ENCODE measurements at regions not wholly inside any gene's neighbourhood (a gene's known extent, or its start where the extent isn't known, plus 50 kb on each side); places are given as distances from the start of the nearest gene placed in this dataset.

DNA sequence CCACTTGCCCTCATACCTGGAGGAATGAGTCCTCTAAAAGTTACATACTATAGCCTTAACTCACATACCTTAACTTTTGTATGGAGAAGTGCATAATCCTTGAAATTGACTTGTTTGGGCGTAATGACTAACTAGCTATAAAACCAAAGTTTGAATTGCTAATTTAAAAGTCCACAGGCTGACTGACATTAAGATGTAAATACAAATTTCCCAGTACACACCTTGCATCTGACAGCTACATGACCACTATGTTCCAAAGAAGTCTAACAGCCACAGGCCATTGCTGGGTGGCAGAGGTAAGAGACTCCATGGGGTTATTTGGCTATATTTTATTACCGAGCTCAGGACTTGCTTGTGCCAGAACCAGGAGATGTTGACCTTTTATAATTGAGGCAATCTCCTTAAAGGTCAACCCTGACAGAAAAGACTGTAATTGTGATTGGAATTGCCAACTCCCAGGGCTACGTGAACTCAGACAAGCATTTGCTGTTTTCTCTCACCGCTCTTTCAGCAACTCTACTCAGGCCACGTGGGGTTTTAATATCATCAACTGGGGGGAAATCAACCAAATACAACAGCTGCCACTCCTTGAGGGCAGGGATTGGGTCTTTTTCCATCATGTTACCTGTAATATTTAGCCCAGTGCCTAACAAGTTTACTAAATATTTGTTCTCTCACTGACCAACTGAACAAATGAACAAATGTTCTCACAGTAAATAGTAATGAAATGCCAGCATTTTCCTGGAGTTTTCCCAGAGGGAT is 139.9 kb downstream of the SEMA6D start:
- no peaks in the 10 kb centered on the region for H3K27me3 ChIP-seq
- WGBS, 2 donors (ENCODE audit: low coverage in 1 of 2) = 83 to 93% methylated on average over 2 to 5 of the region's 5 CpGs
- no peak overlapping the region for H3K27ac ChIP-seq
- no peaks in the 10 kb centered on the region for H3K36me3 ChIP-seq
- no peak overlapping the region for H3K4me3 ChIP-seq
- no peaks in the 10 kb centered on the region for H3K4me1 ChIP-seq
- TF ChIP-seq POLR2AphosphoS5 (IDR thresholded peaks at IDR 0.05) (no peak), POLR2A (IDR thresholded peaks at IDR 0.05) (no peak), EP300 (IDR thresholded peaks at IDR 0.05) (no peak)
- TF ChIP-seq, protein P1, sequence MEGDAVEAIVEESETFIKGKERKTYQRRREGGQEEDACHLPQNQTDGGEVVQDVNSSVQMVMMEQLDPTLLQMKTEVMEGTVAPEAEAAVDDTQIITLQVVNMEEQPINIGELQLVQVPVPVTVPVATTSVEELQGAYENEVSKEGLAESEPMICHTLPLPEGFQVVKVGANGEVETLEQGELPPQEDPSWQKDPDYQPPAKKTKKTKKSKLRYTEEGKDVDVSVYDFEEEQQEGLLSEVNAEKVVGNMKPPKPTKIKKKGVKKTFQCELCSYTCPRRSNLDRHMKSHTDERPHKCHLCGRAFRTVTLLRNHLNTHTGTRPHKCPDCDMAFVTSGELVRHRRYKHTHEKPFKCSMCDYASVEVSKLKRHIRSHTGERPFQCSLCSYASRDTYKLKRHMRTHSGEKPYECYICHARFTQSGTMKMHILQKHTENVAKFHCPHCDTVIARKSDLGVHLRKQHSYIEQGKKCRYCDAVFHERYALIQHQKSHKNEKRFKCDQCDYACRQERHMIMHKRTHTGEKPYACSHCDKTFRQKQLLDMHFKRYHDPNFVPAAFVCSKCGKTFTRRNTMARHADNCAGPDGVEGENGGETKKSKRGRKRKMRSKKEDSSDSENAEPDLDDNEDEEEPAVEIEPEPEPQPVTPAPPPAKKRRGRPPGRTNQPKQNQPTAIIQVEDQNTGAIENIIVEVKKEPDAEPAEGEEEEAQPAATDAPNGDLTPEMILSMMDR (IDR thresholded peaks at IDR 0.05) = no peak
- no peaks in the 10 kb centered on the region for H3K9me3 ChIP-seq
- no peak for ATAC-seq

- Histone ChIP-seq H3K9me3 (no peaks in the 10 kb centered on the region), H3K27me3 (no peaks in the 10 kb centered on the region), H3K27ac (no peak overlapping the region), H3K4me1 (no peaks in the 10 kb centered on the region), H3K4me3 (no peak overlapping the region), H3K36me3 (no peaks in the 10 kb centered on the region)
- ATAC-seq = no peak
- TF ChIP-seq, protein P1 (IDR thresholded peaks at IDR 0.05) = no peak
- TF ChIP-seq EP300 (IDR thresholded peaks at IDR 0.05) = no peak
- TF ChIP-seq POLR2A (IDR thresholded peaks at IDR 0.05) = no peak
- TF ChIP-seq POLR2AphosphoS5 (IDR thresholded peaks at IDR 0.05) = no peak
- 49 to 67% methylated on average over 1 to 3 of the region's 3 CpGs for WGBS, 2 donors (ENCODE audit: low coverage in 1 of 2)
These were observed 140.5 kb downstream of the SEMA6D start for GRCh38 chr15:47857776-47858167.

- Histone ChIP-seq H3K4me3 (no peak overlapping the region), H3K9me3 (peaks cover 0 to 14% (median 0%) of the 10 kb centered on the region in 3 donors), H3K4me1 (no peaks in the 10 kb centered on the region), H3K27ac (no peak overlapping the region), H3K36me3 (no peaks in the 10 kb centered on the region), H3K27me3 (no peaks in the 10 kb centered on the region)
- TF ChIP-seq POLR2AphosphoS5 (IDR thresholded peaks at IDR 0.05) (no peak), EP300 (IDR thresholded peaks at IDR 0.05) (no peak), POLR2A (IDR thresholded peaks at IDR 0.05) (no peak)
- TF ChIP-seq, protein P1 (IDR thresholded peaks at IDR 0.05) = no peak
- WGBS, 2 donors (ENCODE audit: low coverage in 1 of 2) = 79 to 90% methylated on average over 10 of the region's 10 CpGs
- no peak for ATAC-seq
These were observed 144.0 kb downstream of the SEMA6D start for GRCh38 chr15:47861111-47861903.

- H3K4me1 ChIP-seq = no peaks in the 10 kb centered on the region
- no peaks in the 10 kb centered on the region for H3K36me3 ChIP-seq
- no peak overlapping the region for H3K4me3 ChIP-seq
- peaks cover 0 to 15% (median 0%) of the 10 kb centered on the region in 3 donors for H3K9me3 ChIP-seq
- H3K27me3 ChIP-seq = no peaks in the 10 kb centered on the region
- TF ChIP-seq, protein P1 (IDR thresholded peaks at IDR 0.05) = no peak
- TF ChIP-seq EP300 (IDR thresholded peaks at IDR 0.05) (no peak), POLR2A (IDR thresholded peaks at IDR 0.05) (no peak)
- H3K27ac ChIP-seq = no peak overlapping the region
- ATAC-seq = no peak
- WGBS, 2 donors (ENCODE audit: low coverage in 1 of 2) = 60 to 82% methylated on average over 1 to 3 of the region's 3 CpGs
These were observed 145.1 kb downstream of the SEMA6D start for GRCh38 chr15:47862402-47862801.
